ENCODE measurements at regions not wholly inside any gene's neighbourhood (a gene's known extent, or its start where the extent isn't known, plus 50 kb on each side); places are given as distances from the start of the nearest gene placed in this dataset.

DNA sequence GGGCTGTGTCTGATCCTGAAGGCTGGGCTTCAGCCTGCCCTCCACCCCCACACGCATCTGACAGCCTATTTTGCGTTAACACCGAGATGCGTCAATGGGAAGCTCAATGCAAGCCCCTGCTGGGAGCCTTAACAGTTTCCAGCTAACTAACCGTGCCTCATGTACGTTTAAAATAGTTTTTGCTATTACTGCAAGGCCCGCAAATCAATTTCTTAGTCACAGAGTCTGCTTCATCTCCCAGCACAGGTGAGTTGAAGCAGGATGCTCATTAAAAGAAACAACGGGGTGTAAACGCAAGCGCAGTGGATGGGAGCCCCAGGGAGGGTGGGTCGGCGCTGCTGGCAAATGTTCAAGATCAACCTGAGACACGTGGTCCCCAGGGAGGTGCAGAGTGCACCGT is 142.8 kb upstream of the PHACTR3 start:
- BruUV-seq (replicated peaks) = no TSS peak
- ATAC-seq = no peak
- H4K20me1 ChIP-seq (replicated peaks; ENCODE audit: control insufficient read depth, insufficient read depth, low read length) = no peaks in the 10 kb centered on the region
- ChIA-PET POLR2A (interaction anchor here (0.6 kb wide), 1 partner anchor 1216 kb away, joined by 3 read pairs; no protein-coding TSS in a partner anchor), CTCF (ENCODE audit: low intra/inter-chr PET ratio) (no interaction called here)
- FAIRE-seq = no peak
- no peak overlapping the region for H3K27ac ChIP-seq (ENCODE audit: extremely low read depth, low read depth, low read length)
- WGBS (ENCODE audit: insufficient coverage, low coverage, missing lambda C conversion rate) = under 1% methylated on average over 14 of the region's 14 CpGs
- no peak overlapping the region for H3K4me3 ChIP-seq
- H2AFZ ChIP-seq (ENCODE audit: low read depth, low read length) = no peak overlapping the region
- H3K9me1 ChIP-seq (ENCODE audit: control insufficient read depth, insufficient read depth, low read length) = no peaks in the 10 kb centered on the region
- in situ Hi-C loops (cut with MboI) (no loop called here), intact Hi-C loops (cut with micrococcal nuclease) (no loop called here)
- H3K4me1 ChIP-seq (replicated peaks in 1 of 2; ENCODE audit: control insufficient read depth in 2 of 2, insufficient read depth in 2 of 2, low read length in 2 of 2) = no peaks in the 10 kb centered on the region
- H3K9me3 ChIP-seq (replicated peaks; ENCODE audit: control insufficient read depth, insufficient read depth, low read depth, low read length) = no peaks in the 10 kb centered on the region
- H3K79me2 ChIP-seq (ENCODE audit: control insufficient read depth, insufficient read depth, low read length) = no peaks in the 10 kb centered on the region
- DNase-seq (ENCODE audit: extremely low read depth in 1 of 4, low spot score in 3 of 4) = no peak
- H3K9ac ChIP-seq (ENCODE audit: insufficient read depth in 1 of 2, low read depth in 2 of 2, low read length in 2 of 2) = no peak overlapping the region
- TF ChIP-seq KAT8 (IDR thresholded peaks at IDR 0.05; ENCODE audit: low read depth) (no peak), ZFP36 (IDR thresholded peaks at IDR 0.05; ENCODE audit: low read depth, low read length, partially characterized antibody) (no peak), SFPQ (IDR thresholded peaks at IDR 0.05; ENCODE audit: low read depth, low read length) (no peak), LARP7 (IDR thresholded peaks at IDR 0.05) (no peak), KAT2B (IDR thresholded peaks at IDR 0.05; ENCODE audit: low read depth, low read length) (no peak), MITF (IDR thresholded peaks at IDR 0.05) (no peak), DACH1 (IDR thresholded peaks at IDR 0.05; ENCODE audit: partially characterized antibody) (no peak), MAZ (CRISPR knock-in tag; conservative IDR thresholded peaks at IDR 0.05 in 1 of 2, IDR thresholded peaks at IDR 0.05 in 1 of 2) (no peak), ZNF766 (CRISPR knock-in tag; conservative IDR thresholded peaks at IDR 0.05) (no peak), ZNF785 (CRISPR knock-in tag; IDR thresholded peaks at IDR 0.05) (no peak), ZBTB12 (CRISPR knock-in tag; IDR thresholded peaks at IDR 0.05) (no peak), L3MBTL2 (IDR thresholded peaks at IDR 0.05) (no peak), SOX6 (IDR thresholded peaks at IDR 0.05) (no peak), ATF4 (CRISPR knock-in tag; IDR thresholded peaks at IDR 0.05) (no peak)
- peaks cover 0 to 12% of the 10 kb centered on the region in 2 experiments; a peak in 2 of 5 replicates for H3K27me3 ChIP-seq (ENCODE audit: control insufficient read depth in 2 of 2, insufficient read depth in 2 of 2, low read length in 2 of 2)
- H3K4me2 ChIP-seq (ENCODE audit: insufficient read depth, low read length) = no peak overlapping the region
- H3K36me3 ChIP-seq (ENCODE audit: control insufficient read depth, insufficient read depth, low read length) = no peaks in the 10 kb centered on the region

Measured in K562 (cell line).